Uterus (tissue), 3 donors: ENCODE measurements at regions not wholly inside any gene's neighbourhood (a gene's known extent, or its start where the extent isn't known, plus 50 kb on each side); places are given as distances from the start of the nearest gene placed in this dataset.

Source experiments
- DNase-seq, 2 donors: peaks; one replicate each; pipeline ENCODE4 v3.0.0-alpha.2; 2019 to 2020
- H3K27ac ChIP-seq, 2 donors: fragments of 200-600 bp; sonication (generic); 1 replicate in 1 of 2; 2 replicates in 1 of 2; pipeline ENCODE4 v1.5.1; 2016 to 2018
- H3K27me3 ChIP-seq, 2 donors: fragments of 200-600 bp; sonication (generic); one replicate each; pipeline ENCODE4 v1.5.1; 2018 to 2019; ENCODE audit warnings: control low read depth in 1 of 2
- H3K36me3 ChIP-seq, 2 donors: fragments of 200-600 bp; sonication (generic); one replicate each; pipeline ENCODE4 v1.5.1; 2019; ENCODE audit warnings: control low read depth in 1 of 2
- H3K4me1 ChIP-seq, 2 donors: fragments of 200-600 bp; sonication (generic); one replicate each; pipeline ENCODE4 v1.5.1; 2018 to 2019; ENCODE audit warnings: control low read depth in 1 of 2
- H3K4me3 ChIP-seq, 2 donors: fragments of 200-600 bp; sonication (generic); 1 replicate in 1 of 2; 2 replicates in 1 of 2; pipeline ENCODE4 v1.5.1; 2018 to 2019; ENCODE audit warnings: mild to moderate bottlenecking in 1 of 2
- H3K9me3 ChIP-seq, 2 donors: fragments of 200-600 bp; sonication (generic); one replicate each; pipeline ENCODE4 v1.5.1; 2019; ENCODE audit warnings: control low read depth in 1 of 2
- CTCF ChIP-seq, 4 experiments: fragments of 200-600 bp in 2 of 4; fragments of 450-650 bp in 2 of 4; sonication (generic) in 2 of 4; IDR thresholded peaks; one replicate each; pipeline ENCODE4 v1.5.1; 2016 to 2019; ENCODE audit warnings: antibody characterized with exemption in 4 of 4, mild to moderate bottlenecking in 2 of 4, moderate library complexity in 1 of 4
- POLR2A ChIP-seq, 2 donors: fragments of 450-650 bp; IDR thresholded peaks; one replicate each; pipeline ENCODE4 v1.6.1; 2016; ENCODE audit warnings: antibody characterized with exemption in 2 of 2, mild to moderate bottlenecking in 1 of 2, moderate library complexity in 1 of 2
- intact Hi-C: fragments of 100-400 bp; cut with DNase I; formaldehyde crosslinking; loops from one replicate; pipeline ENCODE4 v1.15.1; 2023; ENCODE audit warnings: low total_unique reads
- donor health status: DM: yes; HTN: yes; CAD: no.

- H3K9me3 ChIP-seq: no peaks in the 10 kb centered on the region
- intact Hi-C loops: no loop called here
- no peak for DNase-seq
- no peaks in the 10 kb centered on the region for H3K36me3 ChIP-seq
- no peaks in the 10 kb centered on the region for H3K27me3 ChIP-seq
- H3K27ac ChIP-seq: no peak overlapping the region
- TF ChIP-seq POLR2A (IDR thresholded peaks at IDR 0.05) (no peak), CTCF (IDR thresholded peaks at IDR 0.05) (no peak)
- no peak overlapping the region for H3K4me3 ChIP-seq
- no peaks in the 10 kb centered on the region for H3K4me1 ChIP-seq
Observed at GRCh38 chr6:139654309-139654708, 279.9 kb upstream of the CITED2 start.

GRCh38 chr6:139653111-139653510 is 278.7 kb upstream of the CITED2 start:
- DNase-seq: no peak
- Histone ChIP-seq H3K36me3 (no peaks in the 10 kb centered on the region), H3K27me3 (no peaks in the 10 kb centered on the region), H3K4me1 (no peaks in the 10 kb centered on the region), H3K27ac (no peak overlapping the region), H3K9me3 (no peaks in the 10 kb centered on the region), H3K4me3 (no peak overlapping the region)
- TF ChIP-seq POLR2A (IDR thresholded peaks at IDR 0.05) (no peak), CTCF (IDR thresholded peaks at IDR 0.05) (no peak)
- intact Hi-C loops: no loop called here

- H3K4me3 ChIP-seq: no peak overlapping the region
- TF ChIP-seq CTCF (IDR thresholded peaks at IDR 0.05) (no peak), POLR2A (IDR thresholded peaks at IDR 0.05) (no peak)
Observed at GRCh38 chr6:139650941-139651340, 276.5 kb upstream of the CITED2 start.

GRCh38 chr6:139649732-139650131 is 275.3 kb upstream of the CITED2 start:
- no peaks in the 10 kb centered on the region for H3K27me3 ChIP-seq
- TF ChIP-seq CTCF (IDR thresholded peaks at IDR 0.05): no peak
- TF ChIP-seq POLR2A (IDR thresholded peaks at IDR 0.05): no peak
- intact Hi-C loops: no loop called here

More at GRCh38 chr6:139650941-139651340, 276.5 kb upstream of the CITED2 start:
- Histone ChIP-seq H3K27me3 (no peaks in the 10 kb centered on the region), H3K9me3 (no peaks in the 10 kb centered on the region), H3K27ac (no peak overlapping the region), H3K4me1 (no peaks in the 10 kb centered on the region), H3K36me3 (no peaks in the 10 kb centered on the region)
- intact Hi-C loops: no loop called here
- no peak for DNase-seq

GRCh38 chr6:139649128-139649527 is 274.7 kb upstream of the CITED2 start:
- Histone ChIP-seq H3K27me3 (no peaks in the 10 kb centered on the region), H3K27ac (no peak overlapping the region), H3K4me3 (no peak overlapping the region), H3K9me3 (no peaks in the 10 kb centered on the region), H3K4me1 (no peaks in the 10 kb centered on the region), H3K36me3 (no peaks in the 10 kb centered on the region)
- intact Hi-C loops: no loop called here
- DNase-seq: no peak
- TF ChIP-seq POLR2A (IDR thresholded peaks at IDR 0.05) (no peak), CTCF (IDR thresholded peaks at IDR 0.05) (no peak)

More at GRCh38 chr6:139649732-139650131, 275.3 kb upstream of the CITED2 start:
- Histone ChIP-seq H3K4me3 (no peak overlapping the region), H3K9me3 (no peaks in the 10 kb centered on the region), H3K4me1 (no peaks in the 10 kb centered on the region), H3K27ac (no peak overlapping the region), H3K36me3 (no peaks in the 10 kb centered on the region)
- DNase-seq: no peak
